ENCODE measurements at regions not wholly inside any gene's neighbourhood (a gene's known extent, or its start where the extent isn't known, plus 50 kb on each side); places are given as distances from the start of the nearest gene placed in this dataset.

GRCh38 chr2:155917380-155917779 is 415.1 kb downstream of the NR4A2 start:
- DNase-seq (ENCODE audit: extremely low read depth in 1 of 4, low spot score in 3 of 4) (no peak), FAIRE-seq (no peak), ATAC-seq (no peak)
- Histone ChIP-seq H3K36me3 (ENCODE audit: control insufficient read depth, insufficient read depth, low read length) (no peaks in the 10 kb centered on the region), H4K20me1 (replicated peaks; ENCODE audit: control insufficient read depth, insufficient read depth, low read length) (no peaks in the 10 kb centered on the region), H2AFZ (ENCODE audit: low read depth, low read length) (no peak overlapping the region), H3K4me3 (no peak overlapping the region), H3K79me2 (ENCODE audit: control insufficient read depth, insufficient read depth, low read length) (no peaks in the 10 kb centered on the region), H3K4me2 (ENCODE audit: insufficient read depth, low read length) (no peak overlapping the region), H3K27me3 (ENCODE audit: control insufficient read depth in 2 of 2, insufficient read depth in 2 of 2, low read length in 2 of 2) (no peaks in the 10 kb centered on the region), H3K9me1 (ENCODE audit: control insufficient read depth, insufficient read depth, low read length) (no peaks in the 10 kb centered on the region), H3K27ac (ENCODE audit: extremely low read depth, low read depth, low read length) (no peak overlapping the region), H3K9ac (ENCODE audit: insufficient read depth in 1 of 2, low read depth in 2 of 2, low read length in 2 of 2) (no peak overlapping the region), H3K4me1 (replicated peaks in 1 of 2; ENCODE audit: control insufficient read depth in 2 of 2, insufficient read depth in 2 of 2, low read length in 2 of 2) (no peaks in the 10 kb centered on the region), H3K9me3 (replicated peaks; ENCODE audit: control insufficient read depth, insufficient read depth, low read depth, low read length) (no peaks in the 10 kb centered on the region)
- in situ Hi-C loops (cut with MboI): no loop called here
- no TSS peak for BruUV-seq (replicated peaks)
- WGBS (ENCODE audit: insufficient coverage, low coverage, missing lambda C conversion rate): 10% methylated on average over 1 of the region's 1 CpG
- intact Hi-C loops (cut with micrococcal nuclease): no loop called here
- POLR2A ChIA-PET: no interaction called here
- TF ChIP-seq C11orf30 (IDR thresholded peaks at IDR 0.05; ENCODE audit: low read depth) (0 out of 2 replicates have a peak, but pooled peaks have one; percentile 5), ZFP30 (CRISPR knock-in tag; IDR thresholded peaks at IDR 0.05; ENCODE audit: borderline replicate concordance) (no peak), MAX (CRISPR knock-in tag; IDR thresholded peaks at IDR 0.05) (no peak), TBL1XR1 (IDR thresholded peaks at IDR 0.05; ENCODE audit: low read length in 2 of 2) (no peak), OTX1 (CRISPR knock-in tag; IDR thresholded peaks at IDR 0.05) (no peak), ZNF696 (CRISPR knock-in tag; conservative IDR thresholded peaks at IDR 0.05) (no peak), ZNF316 (IDR thresholded peaks at IDR 0.05) (0 out of 2 replicates have a peak, but pooled peaks have one; percentile 28), RBM34 (IDR thresholded peaks at IDR 0.05; ENCODE audit: borderline replicate concordance, insufficient read depth, low read length) (no peak), ZC3H11A (IDR thresholded peaks at IDR 0.05; ENCODE audit: low read depth, low read length) (no peak), HDAC3 (IDR thresholded peaks at IDR 0.05; ENCODE audit: borderline replicate concordance, partially characterized antibody) (no peak), TAL1 (IDR thresholded peaks at IDR 0.05) (no peak), ZBTB49 (CRISPR knock-in tag; IDR thresholded peaks at IDR 0.05; ENCODE audit: borderline replicate concordance) (no peak), MLX (CRISPR knock-in tag; conservative IDR thresholded peaks at IDR 0.05) (no peak)
- CTCF ChIA-PET (ENCODE audit: low intra/inter-chr PET ratio): no interaction called here

Data from K562 (cell line).